GM21723 (cell line): ENCODE measurements at regions not wholly inside any gene's neighbourhood (a gene's known extent, or its start where the extent isn't known, plus 50 kb on each side); places are given as distances from the start of the nearest gene placed in this dataset.
"Not testable (repeated sequence)": the region's sequence is repeated elsewhere in the genome, so short reads cannot be mapped to it uniquely, and the experiment has no call there.

ENCODE experiments used
- ATAC-seq: cut with Tn5 transposase; IDR thresholded peaks from one replicate; pipeline ENCODE4 v1.9.1; 2021; ENCODE audit warnings: mild to moderate bottlenecking, moderate library complexity; ENCODE audit not compliant: unreplicated experiment

- not testable (repeated sequence) for ATAC-seq
These were observed 816.9 kb upstream of the VRK2 start for GRCh38 chr2:57229706-57230105.

DNA sequence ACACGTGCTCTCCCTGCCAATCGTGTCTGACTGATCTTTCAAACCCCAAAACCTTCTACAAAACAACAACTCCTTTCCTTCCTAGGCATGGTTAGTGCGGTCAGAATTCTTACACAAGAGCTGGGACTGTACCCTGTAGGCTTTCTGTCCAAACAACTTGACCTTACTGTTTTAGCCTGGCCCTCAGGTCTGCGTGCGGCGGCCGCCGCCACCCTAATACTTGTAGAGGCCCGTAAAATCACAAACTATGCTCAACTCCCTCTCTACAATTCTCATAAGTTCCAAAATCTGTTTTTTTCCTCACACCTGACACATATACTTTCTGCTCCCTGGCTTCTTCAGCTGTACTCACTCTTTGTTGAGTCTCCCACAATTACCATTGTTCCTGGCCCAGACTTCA lies 814.3 kb upstream of the VRK2 start:
- ATAC-seq = not testable (repeated sequence)

- not testable (repeated sequence) for ATAC-seq
These were observed 795.1 kb upstream of the VRK2 start for GRCh38 chr2:57251495-57251894.

DNA sequence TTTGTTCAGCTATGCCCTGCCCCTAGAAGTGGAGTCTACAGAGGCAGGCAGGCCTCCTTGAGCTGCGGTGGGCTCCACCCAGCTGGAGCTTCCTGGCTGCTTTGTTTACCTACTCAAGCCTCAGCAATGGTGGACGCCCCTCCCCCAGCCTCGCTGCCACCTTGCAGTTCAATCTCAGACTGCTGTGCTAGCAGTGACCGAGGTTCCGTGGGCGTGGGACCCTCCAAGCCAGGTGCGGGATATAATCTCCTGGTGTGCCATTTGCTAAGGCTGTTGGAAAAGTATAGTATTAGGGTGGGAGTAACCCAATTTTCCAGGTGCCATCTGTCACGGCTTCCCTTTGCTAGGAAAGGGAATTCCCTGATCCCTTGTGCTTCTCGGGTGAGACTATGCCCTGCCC lies 770.2 kb upstream of the VRK2 start:
- ATAC-seq = not testable (repeated sequence)

- ATAC-seq = no peak
These were observed 768.2 kb upstream of the VRK2 start for GRCh38 chr2:57278451-57278850.

DNA sequence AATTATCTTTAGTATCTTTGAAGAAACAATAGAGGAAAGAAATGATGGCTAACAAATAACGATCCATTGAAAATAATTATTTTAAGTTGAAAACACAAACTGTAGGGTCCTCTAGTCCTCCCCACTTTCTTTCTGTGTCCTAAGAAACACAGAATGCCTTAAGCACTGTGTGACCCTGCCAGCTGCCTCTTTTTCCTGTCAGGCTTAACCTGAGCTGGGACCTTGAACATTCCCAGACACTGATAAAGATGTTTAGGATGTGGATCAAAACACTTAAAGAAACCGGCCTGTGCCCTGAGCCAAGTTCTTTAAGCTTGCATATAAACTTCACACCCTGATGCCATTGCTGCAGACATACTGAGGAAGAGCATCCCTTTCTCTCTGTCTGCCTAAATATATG lies 755.4 kb upstream of the VRK2 start:
- no peak for ATAC-seq

GRCh38 chr2:57296795-57297517 lies 749.6 kb upstream of the VRK2 start:
- no peak for ATAC-seq

GRCh38 chr2:57313678-57314077 lies 732.9 kb upstream of the VRK2 start:
- ATAC-seq = no peak

- no peak for ATAC-seq
These were observed 731.9 kb upstream of the VRK2 start for GRCh38 chr2:57314682-57315081.

GRCh38 chr2:57330447-57330846 lies 716.2 kb upstream of the VRK2 start:
- no peak for ATAC-seq

DNA sequence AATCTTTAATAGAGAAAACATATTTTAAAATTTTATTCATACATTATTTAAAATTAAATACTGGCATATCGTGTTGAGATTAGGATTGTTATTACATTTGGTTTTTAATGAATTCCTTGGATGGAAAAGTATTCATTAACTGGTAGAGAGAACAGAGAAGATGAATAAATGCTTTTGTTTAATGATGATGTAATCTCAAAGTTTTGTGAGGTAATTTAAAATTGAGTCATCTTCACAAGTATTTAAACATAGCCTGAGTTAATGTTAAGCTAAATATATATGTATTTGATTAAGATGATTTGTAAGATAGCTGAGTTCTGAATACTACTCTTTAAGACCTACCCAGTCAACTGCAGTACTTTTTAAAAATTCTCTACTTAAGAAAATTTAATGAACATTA lies 713.4 kb upstream of the VRK2 start:
- ATAC-seq = no peak

GRCh38 chr2:57343391-57344006 lies 703.1 kb upstream of the VRK2 start:
- ATAC-seq = no peak

DNA sequence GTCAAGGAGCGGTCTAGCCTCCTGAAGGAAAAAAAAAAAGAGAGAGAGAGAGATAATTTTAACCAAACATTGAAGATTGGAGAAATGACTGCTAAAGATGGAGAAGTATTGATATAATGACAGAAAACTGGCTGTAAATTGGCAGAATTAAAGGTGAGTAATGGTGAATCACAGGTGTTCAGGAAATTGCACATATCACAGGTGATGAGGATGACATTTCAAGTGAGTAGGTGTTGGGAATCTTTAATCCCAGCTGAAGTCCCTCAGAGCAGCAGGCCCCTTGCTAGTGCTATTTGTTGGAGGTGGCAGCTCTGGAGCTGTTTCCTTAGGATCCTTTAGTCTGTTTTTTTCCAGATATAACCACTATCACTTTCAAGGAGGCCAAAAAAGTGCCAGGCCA lies 678.4 kb upstream of the VRK2 start:
- no peak for ATAC-seq

GRCh38 chr2:57370882-57371585 lies 675.6 kb upstream of the VRK2 start:
- ATAC-seq = no peak

GRCh38 chr2:57372237-57372984 lies 674.2 kb upstream of the VRK2 start:
- ATAC-seq = no peak

GRCh38 chr2:57373530-57373929 lies 673.1 kb upstream of the VRK2 start:
- no peak for ATAC-seq

- ATAC-seq = no peak
These were observed 669.6 kb upstream of the VRK2 start for GRCh38 chr2:57376985-57377384.

DNA sequence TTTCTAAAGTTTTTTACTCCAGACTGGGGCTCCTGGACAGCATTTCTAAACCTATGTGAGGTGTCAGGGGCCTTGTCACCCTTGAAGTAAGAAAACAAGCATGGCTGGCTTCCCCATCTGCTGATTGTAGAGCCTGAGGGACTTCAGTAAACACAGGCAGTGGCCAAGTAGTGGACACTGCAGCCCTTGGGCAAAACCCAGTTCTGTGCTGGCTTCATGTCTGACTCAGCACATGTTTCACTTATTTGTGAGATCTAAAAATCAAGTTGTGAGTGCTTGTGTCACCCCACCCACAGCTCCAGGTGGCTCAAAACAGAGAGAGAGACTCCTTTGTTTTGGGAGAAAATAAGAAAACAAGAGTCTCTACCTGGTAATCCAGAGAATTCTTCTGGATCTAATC lies 660.3 kb upstream of the VRK2 start:
- no peak for ATAC-seq

- no peak for ATAC-seq
These were observed 650.1 kb upstream of the VRK2 start for GRCh38 chr2:57396355-57397098.

- ATAC-seq = no peak
These were observed 648.9 kb upstream of the VRK2 start for GRCh38 chr2:57397550-57398360.
